Ascending aorta (tissue), 2 donors: ENCODE measurements at regions not wholly inside any gene's neighbourhood (a gene's known extent, or its start where the extent isn't known, plus 50 kb on each side); places are given as distances from the start of the nearest gene placed in this dataset.

Experiments used
- DNase-seq, 2 donors: peaks; one replicate each; pipeline ENCODE4 v3.0.0-alpha.2; 2019; ENCODE audit warnings: low spot score in 2 of 2
- H3K27ac ChIP-seq, 2 donors: fragments of 200-600 bp; sonication (generic); one replicate each; pipeline ENCODE4 v1.5.1; 2016 to 2017; ENCODE audit warnings: mild to moderate bottlenecking in 1 of 2
- H3K27me3 ChIP-seq: fragments of 200-600 bp; sonication (generic); one replicate; pipeline ENCODE4 v1.5.1; 2017
- H3K36me3 ChIP-seq, 2 donors: fragments of 200-600 bp; sonication (generic); one replicate each; pipeline ENCODE4 v1.5.1; 2016
- H3K4me1 ChIP-seq, 2 donors: fragments of 200-600 bp; sonication (generic); one replicate each; pipeline ENCODE4 v1.5.1; 2016 to 2017; ENCODE audit warnings: mild to moderate bottlenecking in 1 of 2
- H3K4me3 ChIP-seq, 2 donors: fragments of 200-600 bp; sonication (generic); one replicate each; pipeline ENCODE4 v1.5.1; 2016 to 2017; ENCODE audit warnings: mild to moderate bottlenecking in 1 of 2
- H3K9me3 ChIP-seq, 2 donors: fragments of 200-600 bp; sonication (generic); one replicate each; pipeline ENCODE4 v1.5.1; 2016
- CTCF ChIP-seq, 3 experiments: fragments of 200-600 bp in 2 of 3; fragments of 450-650 bp in 1 of 3; sonication (generic) in 2 of 3; IDR thresholded peaks; one replicate each; pipeline ENCODE4 v1.5.1; 2016 to 2019; ENCODE audit warnings: antibody characterized with exemption in 3 of 3, mild to moderate bottlenecking in 1 of 3, moderate library complexity in 1 of 3
- intact Hi-C: fragments of 100-400 bp; cut with DNase I; formaldehyde crosslinking; loops from one replicate; pipeline ENCODE4 v1.15.1; 2023

GRCh38 chr5:166649676-166650075, 1641.8 kb upstream of the WWC1 start:
- no peak for TF ChIP-seq CTCF (IDR thresholded peaks at IDR 0.05)
- no peak overlapping the region for H3K27ac ChIP-seq
- no peaks in the 10 kb centered on the region for H3K4me1 ChIP-seq
- H3K27me3 ChIP-seq, result no peaks in the 10 kb centered on the region
- no peaks in the 10 kb centered on the region for H3K36me3 ChIP-seq
- no peak for DNase-seq
- no peaks in the 10 kb centered on the region for H3K9me3 ChIP-seq
- H3K4me3 ChIP-seq, result no peak overlapping the region
- intact Hi-C loops, result no loop called here

- TF ChIP-seq CTCF (IDR thresholded peaks at IDR 0.05), result no peak
- DNase-seq, result no peak
- Histone ChIP-seq H3K4me1 (no peaks in the 10 kb centered on the region), H3K27ac (no peak overlapping the region), H3K4me3 (no peak overlapping the region), H3K36me3 (no peaks in the 10 kb centered on the region), H3K9me3 (no peaks in the 10 kb centered on the region), H3K27me3 (no peaks in the 10 kb centered on the region)
- intact Hi-C loops, result no loop called here
Observed at GRCh38 chr5:166651234-166651633, 1640.2 kb upstream of the WWC1 start.

DNA sequence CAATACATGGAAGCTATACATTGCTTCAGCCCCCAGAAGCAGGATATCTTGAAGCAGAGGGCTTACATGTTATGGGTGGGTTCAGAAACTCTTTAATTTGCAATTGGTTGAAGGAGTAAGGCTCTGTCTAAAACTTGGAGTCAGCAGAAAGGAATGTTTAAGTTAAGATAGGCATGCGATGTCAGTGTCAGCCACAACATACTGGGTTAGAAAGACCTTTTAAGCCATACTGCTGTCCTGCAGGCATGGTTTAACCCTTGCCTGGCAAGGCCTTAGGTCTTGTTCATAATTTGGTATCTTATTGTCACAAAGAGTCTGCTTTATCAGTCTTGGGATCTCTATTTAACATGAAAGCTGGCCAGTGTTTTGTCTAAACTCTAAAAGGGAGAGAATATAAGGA, 1619.6 kb upstream of the WWC1 start:
- intact Hi-C loops, result no loop called here
- TF ChIP-seq CTCF (IDR thresholded peaks at IDR 0.05), result no peak
- H3K4me3 ChIP-seq, result no peak overlapping the region
- H3K4me1 ChIP-seq, result no peaks in the 10 kb centered on the region
- H3K27me3 ChIP-seq, result no peaks in the 10 kb centered on the region
- H3K36me3 ChIP-seq, result no peaks in the 10 kb centered on the region
- no peak for DNase-seq
- no peak overlapping the region for H3K27ac ChIP-seq
- no peaks in the 10 kb centered on the region for H3K9me3 ChIP-seq

- no peak for TF ChIP-seq CTCF (IDR thresholded peaks at IDR 0.05)
- DNase-seq, result no peak
- Histone ChIP-seq H3K4me1 (no peaks in the 10 kb centered on the region), H3K27ac (no peak overlapping the region), H3K4me3 (no peak overlapping the region), H3K27me3 (no peaks in the 10 kb centered on the region), H3K9me3 (no peaks in the 10 kb centered on the region), H3K36me3 (no peaks in the 10 kb centered on the region)
- intact Hi-C loops, result no loop called here
Observed at GRCh38 chr5:166672431-166672830, 1619.0 kb upstream of the WWC1 start.

DNA sequence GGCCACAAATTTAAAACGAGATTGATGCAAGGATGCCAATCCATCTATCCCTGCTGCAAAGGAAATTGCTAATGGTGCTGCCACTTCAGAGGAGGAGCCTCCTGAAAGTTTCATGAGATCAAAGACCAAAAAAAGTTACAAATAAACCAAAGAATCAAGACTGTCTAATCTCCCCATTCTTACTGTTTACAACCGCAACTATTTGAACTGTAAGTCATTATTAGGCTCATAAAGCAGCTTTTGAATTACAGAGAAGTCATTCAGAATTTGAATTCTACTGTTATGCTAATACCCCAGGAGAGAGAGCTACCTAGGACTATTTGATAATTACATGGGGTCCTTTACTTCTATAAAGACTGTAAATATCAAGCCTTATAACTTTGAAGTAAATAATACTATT, 1613.6 kb upstream of the WWC1 start:
- no peak overlapping the region for H3K27ac ChIP-seq
- intact Hi-C loops, result no loop called here
- DNase-seq, result no peak
- H3K36me3 ChIP-seq, result no peaks in the 10 kb centered on the region
- H3K4me1 ChIP-seq, result no peaks in the 10 kb centered on the region
- H3K27me3 ChIP-seq, result no peaks in the 10 kb centered on the region
- TF ChIP-seq CTCF (IDR thresholded peaks at IDR 0.05), result no peak
- no peak overlapping the region for H3K4me3 ChIP-seq
- no peaks in the 10 kb centered on the region for H3K9me3 ChIP-seq

GRCh38 chr5:166679331-166679730, 1612.1 kb upstream of the WWC1 start:
- intact Hi-C loops, result no loop called here
- H3K9me3 ChIP-seq, result no peaks in the 10 kb centered on the region
- H3K4me1 ChIP-seq, result no peaks in the 10 kb centered on the region
- H3K4me3 ChIP-seq, result no peak overlapping the region
- DNase-seq, result no peak
- no peaks in the 10 kb centered on the region for H3K27me3 ChIP-seq
- H3K36me3 ChIP-seq, result no peaks in the 10 kb centered on the region
- TF ChIP-seq CTCF (IDR thresholded peaks at IDR 0.05), result no peak
- no peak overlapping the region for H3K27ac ChIP-seq
